ENCODE measurements at regions not wholly inside any gene's neighbourhood (a gene's known extent, or its start where the extent isn't known, plus 50 kb on each side); places are given as distances from the start of the nearest gene placed in this dataset.
"Not testable (repeated sequence)": the region's sequence is repeated elsewhere in the genome, so short reads cannot be mapped to it uniquely, and the experiment has no call there.

DNA sequence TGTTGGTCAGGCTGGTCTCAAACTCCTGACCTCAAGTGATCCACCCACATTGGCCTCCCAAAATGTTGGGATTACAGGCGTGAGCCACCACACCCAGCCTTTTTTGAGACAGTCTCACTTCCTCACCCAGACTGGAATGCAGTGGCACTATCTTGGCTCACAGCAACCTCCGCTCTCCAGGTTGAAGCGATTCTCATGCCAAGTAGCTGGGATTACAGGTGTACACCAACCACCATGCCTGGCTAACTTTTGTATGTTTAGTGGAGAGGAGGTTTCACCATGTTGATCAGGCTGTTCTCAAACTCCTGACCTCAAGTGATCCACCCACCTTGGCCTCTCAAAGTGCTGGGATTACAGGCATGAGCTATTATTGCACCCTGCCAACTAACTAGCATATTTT, 75.4 kb downstream of the C9orf152 start:
- H3K27ac Mint-ChIP-seq; H3K4me3 Mint-ChIP-seq; H3K9me3 Mint-ChIP-seq; ATAC-seq (replicated peaks in 1 of 4); H3K36me3 ChIP-seq (ENCODE audit: control insufficient read depth in 2 of 2, extremely low read depth in 1 of 2, insufficient read depth in 1 of 2, low read length in 1 of 2); H3K27ac ChIP-seq (ENCODE audit: low read length); H3K4me3 ChIP-seq (ENCODE audit: control insufficient read depth in 1 of 2, extremely low read depth in 1 of 2, low read length in 1 of 2); H3K9me3 ChIP-seq; H3K27me3 ChIP-seq (replicated peaks in 1 of 2; ENCODE audit: control insufficient read depth in 2 of 2, extremely low read depth in 1 of 2, insufficient read depth in 2 of 2, low read length in 1 of 2); DNase-seq; POLR2A ChIA-PET; H3K27me3 Mint-ChIP-seq; H3K4me1 ChIP-seq (ENCODE audit: control insufficient read depth in 1 of 2, extremely low read depth in 1 of 2, insufficient read depth in 2 of 2, low read length in 2 of 2); H3K36me3 Mint-ChIP-seq: not testable (repeated sequence)
- CTCF ChIA-PET, result interaction anchor here in 1 of 2 donors (0.7 kb wide), 2 partner anchors 11 to 35 kb away, joined by 3 read pairs; no protein-coding TSS in a partner anchor
- 83% methylated on average over 1 of the region's 3 CpGs for WGBS (ENCODE audit: insufficient coverage)
- peaks cover 0 to 18% (median 6%) of the 10 kb centered on the region in 3 donors for H3K4me1 Mint-ChIP-seq

GRCh38 chr9:110133059-110133458, 74.9 kb downstream of the C9orf152 start:
- no peaks in the 10 kb centered on the region for H3K27me3 ChIP-seq (replicated peaks in 1 of 2; ENCODE audit: control insufficient read depth in 2 of 2, extremely low read depth in 1 of 2, insufficient read depth in 2 of 2, low read length in 1 of 2)
- CTCF ChIA-PET, result no interaction called here
- ATAC-seq (replicated peaks in 1 of 4) (no peak), DNase-seq (no peak)
- no peak overlapping the region for H3K4me3 Mint-ChIP-seq
- H3K9me3 ChIP-seq, result no peaks in the 10 kb centered on the region
- POLR2A ChIA-PET, result no interaction called here
- no peaks in the 10 kb centered on the region for H3K4me1 ChIP-seq (ENCODE audit: control insufficient read depth in 1 of 2, extremely low read depth in 1 of 2, insufficient read depth in 2 of 2, low read length in 2 of 2)
- no peaks in the 10 kb centered on the region for H3K27me3 Mint-ChIP-seq
- peaks cover 10% of the 10 kb centered on the region for H3K36me3 Mint-ChIP-seq
- no peak overlapping the region for H3K4me3 ChIP-seq (ENCODE audit: control insufficient read depth in 1 of 2, extremely low read depth in 1 of 2, low read length in 1 of 2)
- no CpG with 5 or more reads among the region's 3 CpGs for WGBS (ENCODE audit: insufficient coverage)
- H3K9me3 Mint-ChIP-seq, result no peaks in the 10 kb centered on the region
- peaks cover 0 to 13% (median 2%) of the 10 kb centered on the region in 3 donors for H3K4me1 Mint-ChIP-seq
- no peak overlapping the region for H3K27ac Mint-ChIP-seq
- H3K27ac ChIP-seq (ENCODE audit: low read length), result no peak overlapping the region
- peaks cover 2 to 8% of the 10 kb centered on the region in 2 donors for H3K36me3 ChIP-seq (ENCODE audit: control insufficient read depth in 2 of 2, extremely low read depth in 1 of 2, insufficient read depth in 1 of 2, low read length in 1 of 2)

DNA sequence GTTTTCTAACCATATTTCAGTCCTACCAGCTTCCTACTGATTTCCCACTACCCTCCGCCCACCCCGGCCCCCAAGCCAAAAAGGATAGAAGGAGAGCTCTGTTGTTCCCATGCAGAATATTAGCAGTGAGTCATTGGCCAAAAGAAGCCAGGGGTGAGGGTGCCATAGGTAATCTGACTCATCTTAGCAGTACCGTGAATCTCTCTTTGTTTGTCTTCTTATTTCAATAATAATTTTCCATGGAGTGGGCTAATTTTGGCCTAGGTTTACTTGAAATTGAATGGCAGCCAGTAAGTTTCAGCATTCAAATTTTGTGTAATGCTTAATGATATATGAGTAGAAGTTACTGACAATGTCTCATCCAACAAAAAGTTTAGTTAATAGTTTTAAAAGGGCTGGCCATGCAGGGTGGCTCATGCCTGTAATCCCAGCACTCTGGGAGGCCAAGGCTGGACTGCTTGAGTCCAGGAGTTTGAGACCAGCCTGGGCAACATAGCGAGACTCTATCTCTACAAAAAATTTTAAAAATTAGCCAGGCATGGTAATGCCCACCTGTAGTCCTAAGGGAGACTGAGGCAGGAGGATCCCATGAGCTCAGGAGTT, 74.2 kb downstream of the C9orf152 start:
- H3K4me3 Mint-ChIP-seq, result no peak overlapping the region
- no peak overlapping the region for H3K27ac ChIP-seq (ENCODE audit: low read length)
- no peaks in the 10 kb centered on the region for H3K9me3 Mint-ChIP-seq
- peaks cover 2 to 8% of the 10 kb centered on the region in 2 donors for H3K36me3 ChIP-seq (ENCODE audit: control insufficient read depth in 2 of 2, extremely low read depth in 1 of 2, insufficient read depth in 1 of 2, low read length in 1 of 2)
- no peak overlapping the region for H3K4me3 ChIP-seq (ENCODE audit: control insufficient read depth in 1 of 2, extremely low read depth in 1 of 2, low read length in 1 of 2)
- CTCF ChIA-PET, result interaction anchor here in 1 of 2 donors (0.6 kb wide), 1 partner anchor 557 kb away, joined by 4 read pairs; no protein-coding TSS in a partner anchor
- POLR2A ChIA-PET, result interaction anchor here in 1 of 2 donors (0.6 kb wide), 1 partner anchor 1920 kb away, joined by 4 read pairs; no protein-coding TSS in a partner anchor
- no peaks in the 10 kb centered on the region for H3K27me3 Mint-ChIP-seq
- DNase-seq (no peak), ATAC-seq (replicated peaks in 1 of 4) (no peak)
- H3K27ac Mint-ChIP-seq, result no peak overlapping the region
- peaks cover 12% of the 10 kb centered on the region for H3K36me3 Mint-ChIP-seq
- H3K4me1 Mint-ChIP-seq, result peaks cover 0 to 8% (median 0%) of the 10 kb centered on the region in 3 donors
- no peaks in the 10 kb centered on the region for H3K9me3 ChIP-seq
- H3K4me1 ChIP-seq (ENCODE audit: control insufficient read depth in 1 of 2, extremely low read depth in 1 of 2, insufficient read depth in 2 of 2, low read length in 2 of 2), result no peaks in the 10 kb centered on the region
- no CpG with 5 or more reads among the region's 4 CpGs for WGBS (ENCODE audit: insufficient coverage)
- H3K27me3 ChIP-seq (replicated peaks in 1 of 2; ENCODE audit: control insufficient read depth in 2 of 2, extremely low read depth in 1 of 2, insufficient read depth in 2 of 2, low read length in 1 of 2), result no peaks in the 10 kb centered on the region

DNA sequence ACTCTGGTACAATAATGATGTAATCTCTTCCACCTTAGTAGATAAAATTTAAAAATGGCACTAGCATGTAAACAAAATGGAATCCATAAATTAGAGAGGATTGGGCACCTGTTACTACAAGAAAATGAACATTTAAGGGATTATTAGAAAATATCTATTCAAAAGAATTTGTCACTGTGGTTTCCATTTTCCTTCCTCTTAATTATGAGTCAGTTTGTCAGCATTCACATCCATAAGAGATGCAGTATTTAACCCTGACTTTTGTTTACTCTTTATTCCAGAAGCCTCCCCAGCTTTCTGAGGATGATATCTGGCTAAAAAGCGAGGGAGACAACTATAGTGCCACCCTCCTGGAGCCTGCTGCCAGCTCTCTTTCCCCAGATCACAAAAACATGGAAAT, 72.1 kb downstream of the C9orf152 start:
- DNase-seq (no peak), ATAC-seq (replicated peaks in 1 of 4) (no peak)
- H3K27me3 Mint-ChIP-seq, result no peaks in the 10 kb centered on the region
- Histone ChIP-seq H3K27me3 (replicated peaks in 1 of 2; ENCODE audit: control insufficient read depth in 2 of 2, extremely low read depth in 1 of 2, insufficient read depth in 2 of 2, low read length in 1 of 2) (no peaks in the 10 kb centered on the region), H3K27ac (ENCODE audit: low read length) (no peak overlapping the region), H3K4me1 (ENCODE audit: control insufficient read depth in 1 of 2, extremely low read depth in 1 of 2, insufficient read depth in 2 of 2, low read length in 2 of 2) (no peaks in the 10 kb centered on the region), H3K36me3 (ENCODE audit: control insufficient read depth in 2 of 2, extremely low read depth in 1 of 2, insufficient read depth in 1 of 2, low read length in 1 of 2) (peaks cover 2 to 8% of the 10 kb centered on the region in 2 donors), H3K9me3 (no peaks in the 10 kb centered on the region), H3K4me3 (ENCODE audit: control insufficient read depth in 1 of 2, extremely low read depth in 1 of 2, low read length in 1 of 2) (no peak overlapping the region)
- peaks cover 20% of the 10 kb centered on the region for H3K36me3 Mint-ChIP-seq
- ChIA-PET POLR2A (no interaction called here), CTCF (interaction anchor here (0.6 to 0.7 kb wide), 3 partner anchors 25 to 250 kb away, joined by 3 to 6 read pairs (median 3); no protein-coding TSS in a partner anchor)
- no peak overlapping the region for H3K27ac Mint-ChIP-seq
- H3K4me1 Mint-ChIP-seq, result peaks cover 0 to 3% (median 0%) of the 10 kb centered on the region in 3 donors
- H3K9me3 Mint-ChIP-seq, result no peaks in the 10 kb centered on the region
- H3K4me3 Mint-ChIP-seq, result no peak overlapping the region
- WGBS (ENCODE audit: insufficient coverage), result no CpG with 5 or more reads among the region's 1 CpG

DNA sequence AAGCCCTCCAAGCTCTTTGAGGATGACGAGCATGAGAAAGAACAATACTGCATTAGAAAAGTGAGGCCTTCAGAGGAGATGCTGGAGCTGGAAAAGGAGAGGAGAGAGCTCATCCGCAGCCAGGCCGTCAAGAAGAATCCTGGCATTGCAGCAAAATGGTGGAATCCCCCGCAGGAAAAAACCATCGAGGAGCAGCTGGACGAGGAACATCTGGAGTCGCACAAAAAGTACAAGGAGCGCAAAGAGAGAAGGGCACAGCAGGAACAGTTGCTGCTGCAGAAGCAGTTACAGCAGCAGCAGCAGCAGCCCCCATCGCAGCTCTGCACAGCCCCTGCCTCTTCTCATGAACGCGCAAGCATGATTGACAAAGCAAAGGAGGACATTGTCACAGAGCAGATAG, 71.2 kb downstream of the C9orf152 start:
- Mint-ChIP-seq H3K4me1 (peaks cover 0 to 2% (median 0%) of the 10 kb centered on the region in 3 donors), H3K27me3 (no peaks in the 10 kb centered on the region), H3K4me3 (no peak overlapping the region), H3K27ac (no peak overlapping the region), H3K9me3 (no peaks in the 10 kb centered on the region), H3K36me3 (peaks cover 20% of the 10 kb centered on the region)
- Histone ChIP-seq H3K4me3 (ENCODE audit: control insufficient read depth in 1 of 2, extremely low read depth in 1 of 2, low read length in 1 of 2) (no peak overlapping the region), H3K9me3 (no peaks in the 10 kb centered on the region), H3K36me3 (ENCODE audit: control insufficient read depth in 2 of 2, extremely low read depth in 1 of 2, insufficient read depth in 1 of 2, low read length in 1 of 2) (peaks cover 2 to 8% of the 10 kb centered on the region in 2 donors), H3K4me1 (ENCODE audit: control insufficient read depth in 1 of 2, extremely low read depth in 1 of 2, insufficient read depth in 2 of 2, low read length in 2 of 2) (no peaks in the 10 kb centered on the region), H3K27ac (ENCODE audit: low read length) (no peak overlapping the region), H3K27me3 (replicated peaks in 1 of 2; ENCODE audit: control insufficient read depth in 2 of 2, extremely low read depth in 1 of 2, insufficient read depth in 2 of 2, low read length in 1 of 2) (no peaks in the 10 kb centered on the region)
- DNase-seq, result no peak
- POLR2A ChIA-PET, result no interaction called here
- no peak for ATAC-seq (replicated peaks in 1 of 4)
- CTCF ChIA-PET, result interaction anchor here in 1 of 2 donors (0.8 kb wide), 1 partner anchor 10 kb away, joined by 3 read pairs; no protein-coding TSS in a partner anchor
- WGBS (ENCODE audit: insufficient coverage), result 96% methylated on average over 11 of the region's 11 CpGs

DNA sequence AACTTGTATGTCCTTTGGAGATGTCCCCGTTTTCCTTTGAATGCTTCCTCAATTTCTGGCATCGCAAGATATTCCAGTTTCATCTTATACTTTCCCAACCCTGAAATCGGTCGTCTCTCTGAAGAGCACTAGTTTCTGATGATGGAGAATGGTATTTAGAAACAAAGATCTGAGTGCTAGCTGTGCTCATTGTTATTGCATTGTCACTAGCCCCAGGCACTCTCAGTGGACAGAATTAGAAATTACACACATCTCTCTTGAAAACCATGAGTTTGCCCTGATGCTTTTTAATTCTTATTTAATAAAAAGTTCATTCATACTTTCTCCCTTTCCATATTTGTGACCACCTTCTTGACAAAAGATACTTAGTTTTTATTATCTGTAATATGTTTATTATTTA, 67.7 kb downstream of the C9orf152 start:
- Histone ChIP-seq H3K36me3 (ENCODE audit: control insufficient read depth in 2 of 2, extremely low read depth in 1 of 2, insufficient read depth in 1 of 2, low read length in 1 of 2) (peaks cover 2 to 8% of the 10 kb centered on the region in 2 donors), H3K4me1 (ENCODE audit: control insufficient read depth in 1 of 2, extremely low read depth in 1 of 2, insufficient read depth in 2 of 2, low read length in 2 of 2) (peaks cover 9% of the 10 kb centered on the region in 2 experiments), H3K27ac (ENCODE audit: low read length) (no peak overlapping the region), H3K4me3 (ENCODE audit: control insufficient read depth in 1 of 2, extremely low read depth in 1 of 2, low read length in 1 of 2) (no peak overlapping the region), H3K27me3 (replicated peaks in 1 of 2; ENCODE audit: control insufficient read depth in 2 of 2, extremely low read depth in 1 of 2, insufficient read depth in 2 of 2, low read length in 1 of 2) (no peaks in the 10 kb centered on the region), H3K9me3 (no peaks in the 10 kb centered on the region)
- CTCF ChIA-PET, result no interaction called here
- POLR2A ChIA-PET, result no interaction called here
- no peaks in the 10 kb centered on the region for H3K27me3 Mint-ChIP-seq
- no peak overlapping the region for H3K27ac Mint-ChIP-seq
- H3K36me3 Mint-ChIP-seq, result peaks cover 20% of the 10 kb centered on the region
- ATAC-seq (replicated peaks in 1 of 4) (no peak), DNase-seq (no peak)
- no peaks in the 10 kb centered on the region for H3K9me3 Mint-ChIP-seq
- WGBS (ENCODE audit: insufficient coverage), result 83% methylated on average over 1 of the region's 4 CpGs
- H3K4me3 Mint-ChIP-seq, result no peak overlapping the region
- peaks cover 16 to 27% (median 22%) of the 10 kb centered on the region in 3 donors for H3K4me1 Mint-ChIP-seq
